DOHH2 (cell line): ENCODE measurements at regions not wholly inside any gene's neighbourhood (a gene's known extent, or its start where the extent isn't known, plus 50 kb on each side); places are given as distances from the start of the nearest gene placed in this dataset.

Source experiments
- EZH2phosphoT487 ChIP-seq: fragments of 200-600 bp; sonication (generic); IDR thresholded peaks from 2 replicates; pipeline ENCODE4 v1.6.1; 2017; ENCODE audit warnings: borderline replicate concordance, mild to moderate bottlenecking, antibody characterized with exemption, low read length, moderate library complexity, mixed read lengths
- TF ChIP-seq, protein P1 (sequence below): fragments of 200-600 bp; sonication (generic); IDR thresholded peaks from one replicate; pipeline ENCODE4 v1.5.1; 2014; ENCODE audit warnings: antibody characterized with exemption, mild to moderate bottlenecking, low read depth, low read length; ENCODE audit not compliant: poor library complexity, severe bottlenecking

DNA sequence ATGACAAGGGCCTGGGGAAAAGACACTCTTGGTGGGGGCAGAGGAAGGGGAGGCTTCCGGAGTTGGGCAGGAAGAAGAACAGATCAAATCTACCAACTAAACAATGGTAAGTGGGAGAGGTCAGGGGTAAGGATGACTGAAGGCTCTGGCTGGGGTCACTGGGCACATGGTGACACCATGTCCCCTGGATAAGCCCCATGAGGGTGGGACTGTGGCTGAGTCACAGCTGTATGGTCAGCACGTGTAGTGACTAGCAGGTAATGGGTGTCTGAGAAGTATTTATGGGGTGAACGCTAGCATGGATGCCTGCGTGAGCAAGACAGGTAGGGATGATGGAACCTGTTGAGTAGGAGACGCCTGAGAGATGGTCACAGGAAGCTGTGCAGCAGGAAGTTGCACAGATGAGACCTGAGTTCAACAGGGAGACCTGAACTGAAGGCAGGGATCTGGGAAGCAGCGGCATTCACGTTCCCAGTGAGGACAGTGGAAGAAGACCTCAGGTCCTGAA lies 64.5 kb upstream of the SNX9 start:
- TF ChIP-seq, protein P1, sequence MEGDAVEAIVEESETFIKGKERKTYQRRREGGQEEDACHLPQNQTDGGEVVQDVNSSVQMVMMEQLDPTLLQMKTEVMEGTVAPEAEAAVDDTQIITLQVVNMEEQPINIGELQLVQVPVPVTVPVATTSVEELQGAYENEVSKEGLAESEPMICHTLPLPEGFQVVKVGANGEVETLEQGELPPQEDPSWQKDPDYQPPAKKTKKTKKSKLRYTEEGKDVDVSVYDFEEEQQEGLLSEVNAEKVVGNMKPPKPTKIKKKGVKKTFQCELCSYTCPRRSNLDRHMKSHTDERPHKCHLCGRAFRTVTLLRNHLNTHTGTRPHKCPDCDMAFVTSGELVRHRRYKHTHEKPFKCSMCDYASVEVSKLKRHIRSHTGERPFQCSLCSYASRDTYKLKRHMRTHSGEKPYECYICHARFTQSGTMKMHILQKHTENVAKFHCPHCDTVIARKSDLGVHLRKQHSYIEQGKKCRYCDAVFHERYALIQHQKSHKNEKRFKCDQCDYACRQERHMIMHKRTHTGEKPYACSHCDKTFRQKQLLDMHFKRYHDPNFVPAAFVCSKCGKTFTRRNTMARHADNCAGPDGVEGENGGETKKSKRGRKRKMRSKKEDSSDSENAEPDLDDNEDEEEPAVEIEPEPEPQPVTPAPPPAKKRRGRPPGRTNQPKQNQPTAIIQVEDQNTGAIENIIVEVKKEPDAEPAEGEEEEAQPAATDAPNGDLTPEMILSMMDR = no peak
- TF ChIP-seq EZH2phosphoT487 = no peak
